ENCODE measurements at regions not wholly inside any gene's neighbourhood (a gene's known extent, or its start where the extent isn't known, plus 50 kb on each side); places are given as distances from the start of the nearest gene placed in this dataset.

DNA sequence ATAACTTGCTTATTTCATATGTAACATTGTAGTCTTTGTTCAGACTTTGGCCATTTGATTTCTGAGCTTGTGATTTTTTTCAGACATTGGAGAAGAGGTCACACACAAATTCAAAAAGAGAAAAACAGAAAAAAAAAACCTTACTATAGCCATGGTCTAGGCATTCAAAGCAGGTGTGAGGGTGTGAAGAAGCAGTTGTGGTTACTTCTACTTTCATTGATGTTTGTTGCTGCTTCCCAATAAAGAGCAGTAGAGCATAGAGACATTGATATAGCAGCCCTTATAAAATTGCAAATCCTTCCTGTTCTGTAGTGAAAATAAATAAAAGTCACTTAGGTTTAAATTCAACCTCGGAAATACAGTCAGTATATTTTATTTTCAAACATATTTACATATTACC is 671.6 kb downstream of the GRXCR1 start:
- TF ChIP-seq, protein P1, sequence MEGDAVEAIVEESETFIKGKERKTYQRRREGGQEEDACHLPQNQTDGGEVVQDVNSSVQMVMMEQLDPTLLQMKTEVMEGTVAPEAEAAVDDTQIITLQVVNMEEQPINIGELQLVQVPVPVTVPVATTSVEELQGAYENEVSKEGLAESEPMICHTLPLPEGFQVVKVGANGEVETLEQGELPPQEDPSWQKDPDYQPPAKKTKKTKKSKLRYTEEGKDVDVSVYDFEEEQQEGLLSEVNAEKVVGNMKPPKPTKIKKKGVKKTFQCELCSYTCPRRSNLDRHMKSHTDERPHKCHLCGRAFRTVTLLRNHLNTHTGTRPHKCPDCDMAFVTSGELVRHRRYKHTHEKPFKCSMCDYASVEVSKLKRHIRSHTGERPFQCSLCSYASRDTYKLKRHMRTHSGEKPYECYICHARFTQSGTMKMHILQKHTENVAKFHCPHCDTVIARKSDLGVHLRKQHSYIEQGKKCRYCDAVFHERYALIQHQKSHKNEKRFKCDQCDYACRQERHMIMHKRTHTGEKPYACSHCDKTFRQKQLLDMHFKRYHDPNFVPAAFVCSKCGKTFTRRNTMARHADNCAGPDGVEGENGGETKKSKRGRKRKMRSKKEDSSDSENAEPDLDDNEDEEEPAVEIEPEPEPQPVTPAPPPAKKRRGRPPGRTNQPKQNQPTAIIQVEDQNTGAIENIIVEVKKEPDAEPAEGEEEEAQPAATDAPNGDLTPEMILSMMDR (IDR thresholded peaks at IDR 0.05; ENCODE audit: low read depth, low read length, missing control alignments) = no peak
- DNase-seq (ENCODE audit: low read depth) = no peak
- no peak overlapping the region for H3K4me3 ChIP-seq (ENCODE audit: low read depth, low read length)
- in situ Hi-C loops (cut with HindIII; ENCODE audit: low sequenced_read_pairs) = no loop called here

DNA sequence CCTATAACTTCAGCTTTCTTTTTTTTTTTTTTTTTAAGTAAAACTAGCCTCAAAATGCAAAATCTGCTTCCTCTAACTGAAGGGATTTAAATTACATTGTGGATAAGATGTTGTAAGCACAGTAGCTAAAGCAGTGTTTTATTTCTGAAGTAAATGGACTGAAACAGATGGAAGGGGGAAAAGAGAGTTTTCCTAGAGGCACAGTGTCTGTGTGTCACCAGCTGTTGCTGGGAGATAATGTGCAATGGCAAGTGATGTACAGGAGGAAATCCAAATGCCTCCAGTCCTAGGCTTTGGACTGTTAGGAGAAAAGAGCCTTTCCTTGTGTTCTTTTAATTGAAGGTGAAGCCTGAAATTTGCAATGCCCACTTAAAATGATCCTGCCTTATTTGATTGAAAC is 672.1 kb downstream of the GRXCR1 start:
- TF ChIP-seq, protein P1 (IDR thresholded peaks at IDR 0.05; ENCODE audit: low read depth, low read length, missing control alignments) = no peak
- DNase-seq (ENCODE audit: low read depth) = no peak
- no peak overlapping the region for H3K4me3 ChIP-seq (ENCODE audit: low read depth, low read length)
- in situ Hi-C loops (cut with HindIII; ENCODE audit: low sequenced_read_pairs) = no loop called here

DNA sequence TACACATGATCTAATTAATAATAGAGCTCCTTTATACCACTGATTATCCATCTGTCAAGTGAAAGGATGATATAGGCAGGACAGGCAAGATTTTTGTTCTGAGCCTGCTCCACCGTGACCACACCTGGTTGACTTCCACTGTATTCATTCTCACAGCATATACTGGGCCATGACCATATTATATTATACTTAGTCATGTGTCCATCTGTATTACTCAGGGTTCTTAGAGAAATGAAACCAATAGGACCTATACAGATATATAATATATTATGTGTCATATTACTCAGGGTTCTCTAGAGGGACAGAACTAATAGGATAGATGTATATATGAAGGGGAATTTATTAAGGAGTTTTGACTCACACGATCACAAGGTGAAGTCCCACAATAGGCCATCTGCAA is 675.1 kb downstream of the GRXCR1 start:
- DNase-seq (ENCODE audit: low read depth) = no peak
- H3K4me3 ChIP-seq (ENCODE audit: low read depth, low read length) = no peak overlapping the region
- in situ Hi-C loops (cut with HindIII; ENCODE audit: low sequenced_read_pairs) = no loop called here
- TF ChIP-seq, protein P1 (IDR thresholded peaks at IDR 0.05; ENCODE audit: low read depth, low read length, missing control alignments) = no peak

DNA sequence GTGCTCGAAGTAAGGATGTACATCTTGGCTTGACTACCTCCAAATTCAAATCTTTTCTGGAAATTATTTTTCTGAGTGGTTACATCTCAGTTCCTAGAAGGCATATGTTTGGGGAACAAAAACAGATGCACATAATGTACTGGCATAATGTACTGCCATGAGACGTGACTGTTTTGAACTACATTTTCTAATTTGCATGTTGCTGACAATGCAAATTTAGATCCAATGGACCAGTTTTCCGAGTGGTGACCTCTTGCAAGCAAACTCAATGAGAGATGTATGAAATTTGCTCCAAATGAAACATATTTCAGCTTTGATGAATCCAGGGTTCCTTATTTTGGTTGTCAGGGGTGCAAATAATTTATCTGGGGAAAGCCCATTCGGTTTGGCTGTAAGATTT is 694.3 kb downstream of the GRXCR1 start:
- no peak overlapping the region for H3K4me3 ChIP-seq (ENCODE audit: low read depth, low read length)
- in situ Hi-C loops (cut with HindIII; ENCODE audit: low sequenced_read_pairs) = no loop called here
- DNase-seq (ENCODE audit: low read depth) = no peak
- TF ChIP-seq, protein P1 (IDR thresholded peaks at IDR 0.05; ENCODE audit: low read depth, low read length, missing control alignments) = no peak

DNA sequence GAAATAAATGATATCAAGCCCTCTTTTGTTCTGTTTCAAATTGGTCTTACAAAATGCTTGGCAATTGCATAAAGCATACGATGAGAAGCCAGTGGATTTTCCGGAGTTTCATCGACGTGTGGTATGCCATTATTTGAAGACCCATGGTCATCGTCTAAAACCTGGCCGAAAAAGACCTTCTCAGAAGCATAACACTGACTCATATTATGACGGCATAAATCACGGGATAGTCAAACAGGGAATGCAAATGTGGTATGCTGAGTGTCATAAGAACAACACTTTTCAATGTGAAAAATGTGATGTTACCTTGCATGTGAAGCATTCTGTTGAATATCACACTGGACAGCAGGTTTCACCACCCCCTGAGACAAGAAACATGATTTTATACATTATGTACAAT is 695.2 kb downstream of the GRXCR1 start:
- no peak overlapping the region for H3K4me3 ChIP-seq (ENCODE audit: low read depth, low read length)
- peak; percentile 1 for DNase-seq (ENCODE audit: low read depth)
- TF ChIP-seq, protein P1 (IDR thresholded peaks at IDR 0.05; ENCODE audit: low read depth, low read length, missing control alignments) = no peak
- in situ Hi-C loops (cut with HindIII; ENCODE audit: low sequenced_read_pairs) = no loop called here

DNA sequence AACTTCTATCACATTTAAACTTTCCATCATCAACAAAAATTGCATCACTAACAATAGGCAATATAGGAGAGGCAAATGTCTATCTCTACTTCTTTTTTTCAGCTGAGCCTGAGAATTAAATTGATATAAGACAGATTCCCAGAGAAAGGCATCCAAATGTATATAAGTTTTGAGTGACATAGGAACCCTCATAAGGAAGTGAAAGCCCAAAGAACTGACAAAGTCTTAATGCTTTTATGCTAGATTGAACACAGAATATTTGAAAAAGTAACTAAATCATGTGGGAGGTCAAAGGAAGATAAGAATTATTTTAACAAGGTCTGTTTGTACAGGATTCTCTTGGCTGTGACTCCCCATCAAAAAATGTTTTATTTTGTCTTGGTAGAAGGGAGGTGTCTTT is 714.9 kb downstream of the GRXCR1 start:
- TF ChIP-seq, protein P1 (IDR thresholded peaks at IDR 0.05; ENCODE audit: low read depth, low read length, missing control alignments) = no peak
- H3K4me3 ChIP-seq (ENCODE audit: low read depth, low read length) = no peak overlapping the region
- in situ Hi-C loops (cut with HindIII; ENCODE audit: low sequenced_read_pairs) = no loop called here

More for the DNA sequence above, 714.9 kb downstream of the GRXCR1 start:
- no peak for DNase-seq (ENCODE audit: low read depth)
